WTC11 (cell line): ENCODE measurements at regions not wholly inside any gene's neighbourhood (a gene's known extent, or its start where the extent isn't known, plus 50 kb on each side); places are given as distances from the start of the nearest gene placed in this dataset.

Source experiments
- ATAC-seq: fragments of 200-7000 bp; cut with Tn5 transposase; 2 replicates; pipeline ENCODE4 v1.10.0; 2021; ENCODE audit warnings: mild to moderate bottlenecking, moderate library complexity
- CTCF ChIA-PET: fragments of 300-600 bp; sonication (Branson Sonifier 250); formaldehyde crosslinking; loops from one replicate; lab custom pipeline; 2021; ENCODE audit warnings: antibody characterized with exemption; lab: Charles Lee
- POLR2A ChIA-PET: fragments of 350-600 bp; sonication (Branson Sonifier 250); formaldehyde crosslinking; loops from one replicate; lab custom pipeline; 2021; ENCODE audit warnings: antibody characterized with exemption; lab: Charles Lee
- DNase-seq: peaks from one replicate; pipeline ENCODE4 v3.0.0; 2021; ENCODE audit warnings: low spot score
- H3K27ac Mint-ChIP-seq: 2 replicates; pipeline ENCODE4 v1.8.0; 2021; ENCODE audit warnings: mixed read lengths
- H3K27me3 Mint-ChIP-seq: 2 replicates; pipeline ENCODE4 v1.8.0; 2021; ENCODE audit warnings: low read depth, mild to moderate bottlenecking, moderate library complexity, mixed read lengths
- H3K36me3 Mint-ChIP-seq: 2 replicates; pipeline ENCODE4 v1.8.0; 2021; ENCODE audit warnings: mixed read lengths
- H3K4me1 Mint-ChIP-seq: 2 replicates; pipeline ENCODE4 v1.8.0; 2022; ENCODE audit warnings: mixed read lengths
- H3K4me3 Mint-ChIP-seq: 2 replicates; pipeline ENCODE4 v1.8.0; 2021; ENCODE audit warnings: mild to moderate bottlenecking, moderate library complexity, mixed read lengths
- H3K9me3 Mint-ChIP-seq: 2 replicates; pipeline ENCODE4 v1.8.0; 2021; ENCODE audit warnings: mixed read lengths
- AR ChIP-seq: fragments of 250-450 bp; sonication (Bioruptor Pico); IDR thresholded peaks from 2 replicates; pipeline ENCODE4 v1.9.0; 2021; ENCODE audit warnings: mild to moderate bottlenecking
- ARID4B ChIP-seq: sonication (generic); formaldehyde crosslinking; IDR thresholded peaks from 2 replicates; pipeline ENCODE4 v1.8.0; 2023; ENCODE audit warnings: missing genetic modification reagents, mild to moderate bottlenecking, borderline replicate concordance
- CBFB ChIP-seq: sonication (generic); formaldehyde crosslinking; IDR thresholded peaks from 2 replicates; pipeline ENCODE4 v1.8.1; 2022; ENCODE audit warnings: mild to moderate bottlenecking, low read depth, missing genetic modification reagents
- E2F4 ChIP-seq: sonication (generic); formaldehyde crosslinking; IDR thresholded peaks from 2 replicates; pipeline ENCODE4 v1.8.1; 2022; ENCODE audit warnings: low read depth, mild to moderate bottlenecking, moderate library complexity, missing genetic modification reagents, borderline replicate concordance
- ETV6 ChIP-seq: sonication (generic); formaldehyde crosslinking; IDR thresholded peaks from 2 replicates; pipeline ENCODE4 v1.8.1; 2022; ENCODE audit warnings: mild to moderate bottlenecking, missing genetic modification reagents
- FOXK1 ChIP-seq: sonication (generic); formaldehyde crosslinking; IDR thresholded peaks from 2 replicates; pipeline ENCODE4 v1.8.0; 2022; ENCODE audit warnings: mild to moderate bottlenecking, moderate library complexity, missing genetic modification reagents
- GTF2I ChIP-seq: fragments of 250-450 bp; sonication (Bioruptor Pico); conservative IDR thresholded peaks from 2 replicates; pipeline ENCODE4 v1.4.0; 2021; ENCODE audit warnings: mild to moderate bottlenecking
- HMGA2 ChIP-seq: fragments of 250-450 bp; sonication (Bioruptor Pico); IDR thresholded peaks from 2 replicates; pipeline ENCODE4 v1.4.0; 2021; ENCODE audit warnings: mild to moderate bottlenecking, moderate library complexity
- IRF2 ChIP-seq: sonication (generic); formaldehyde crosslinking; IDR thresholded peaks from 2 replicates; pipeline ENCODE4 v1.8.0; 2022; ENCODE audit warnings: low read depth, missing genetic modification reagents, borderline replicate concordance
- MXD4 ChIP-seq: fragments of 250-450 bp; sonication (Bioruptor Pico); IDR thresholded peaks from 2 replicates; pipeline ENCODE4 v1.8.0; 2021; ENCODE audit warnings: mild to moderate bottlenecking, moderate library complexity, borderline replicate concordance
- SMAD3 ChIP-seq: sonication (generic); formaldehyde crosslinking; IDR thresholded peaks from 2 replicates; pipeline ENCODE4 v1.8.0; 2022; ENCODE audit warnings: missing genetic modification reagents, mild to moderate bottlenecking, borderline replicate concordance
- TCF7 ChIP-seq: sonication (generic); formaldehyde crosslinking; IDR thresholded peaks from 2 replicates; pipeline ENCODE4 v1.8.0; 2022; ENCODE audit warnings: mild to moderate bottlenecking, low read depth, missing genetic modification reagents, moderate library complexity
- TEAD1 ChIP-seq: sonication (generic); formaldehyde crosslinking; IDR thresholded peaks from 2 replicates; pipeline ENCODE4 v1.8.0; 2022; ENCODE audit warnings: mild to moderate bottlenecking, missing genetic modification reagents
- TP53 ChIP-seq: sonication (generic); formaldehyde crosslinking; IDR thresholded peaks from 2 replicates; pipeline ENCODE4 v1.8.1; 2023; ENCODE audit warnings: mild to moderate bottlenecking, missing genetic modification reagents
- ZBTB43 ChIP-seq: sonication (generic); formaldehyde crosslinking; IDR thresholded peaks from 2 replicates; pipeline ENCODE4 v1.8.1; 2023; ENCODE audit warnings: mild to moderate bottlenecking, missing genetic modification reagents
- ZNF263 ChIP-seq: sonication (generic); formaldehyde crosslinking; IDR thresholded peaks from 2 replicates; pipeline ENCODE4 v1.8.1; 2022; ENCODE audit warnings: low read depth, mild to moderate bottlenecking, moderate library complexity, missing genetic modification reagents
- ZNF396 ChIP-seq: fragments of 250-450 bp; sonication (Bioruptor Pico); IDR thresholded peaks from 2 replicates; pipeline ENCODE4 v1.8.0; 2021; ENCODE audit warnings: mild to moderate bottlenecking, moderate library complexity, borderline replicate concordance
- ZNF423 ChIP-seq: fragments of 250-450 bp; sonication (Bioruptor Pico); IDR thresholded peaks from 2 replicates; pipeline ENCODE4 v2.1.2; 2022; ENCODE audit warnings: mild to moderate bottlenecking, moderate library complexity
- TF ChIP-seq, protein P1 (sequence below): fragments of 250-450 bp; sonication (Bioruptor Pico); IDR thresholded peaks from 2 replicates; pipeline ENCODE4 v1.9.0; 2021; ENCODE audit warnings: mild to moderate bottlenecking

DNA sequence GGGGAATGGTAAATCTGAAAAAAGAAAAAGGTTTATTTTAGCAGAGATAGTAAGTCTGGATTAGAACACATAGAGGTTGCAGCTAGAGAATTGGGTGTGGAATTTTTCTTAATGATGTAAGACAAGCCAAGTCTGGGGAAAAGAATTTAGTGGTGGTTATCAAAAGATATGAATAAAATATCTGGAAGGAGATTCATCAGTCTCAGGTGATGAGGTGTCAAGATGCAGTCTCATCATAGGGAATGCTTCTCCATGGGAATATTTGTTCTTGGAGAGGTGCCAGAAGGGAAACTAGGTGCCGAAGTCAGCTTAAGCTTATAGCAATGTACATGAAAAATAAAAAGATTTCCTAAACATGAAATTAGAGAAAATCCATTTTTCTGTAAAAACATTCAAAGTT lies 504.1 kb upstream of the NR3C2 start (continued):
- no peak for TF ChIP-seq ZNF396 (CRISPR knock-in tag)
- TF ChIP-seq MXD4 = no peak
- no peak for TF ChIP-seq CBFB (CRISPR knock-in tag)

DNA sequence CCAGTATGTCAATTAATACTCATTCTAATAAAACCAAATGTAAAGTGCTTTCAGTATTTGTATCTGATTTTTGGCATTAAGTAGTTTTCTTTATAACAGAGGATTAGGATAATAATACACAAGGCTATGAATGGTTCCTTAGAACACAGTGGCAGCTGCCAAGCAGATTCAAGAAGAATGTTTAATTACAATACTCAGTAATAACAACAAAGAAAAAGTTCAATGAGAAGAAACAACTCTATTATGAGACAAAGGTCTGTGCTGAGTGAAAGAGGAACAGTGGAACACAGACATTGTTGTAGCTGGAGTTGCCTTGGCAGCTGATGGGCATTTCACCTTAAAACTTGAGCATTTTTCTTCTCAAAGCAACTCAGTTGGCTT lies 502.6 kb upstream of the NR3C2 start:
- Mint-ChIP-seq H3K36me3 (no peaks in the 10 kb centered on the region), H3K4me1 (peaks cover 11% of the 10 kb centered on the region), H3K27ac (no peak overlapping the region), H3K9me3 (no peaks in the 10 kb centered on the region), H3K27me3 (no peaks in the 10 kb centered on the region), H3K4me3 (no peak overlapping the region)
- CTCF ChIA-PET = no interaction called here
- DNase-seq (no peak), ATAC-seq (no peak)
- no peak for TF ChIP-seq SMAD3 (CRISPR knock-in tag)
- no peak for TF ChIP-seq E2F4 (CRISPR knock-in tag)
- TF ChIP-seq, protein P1, sequence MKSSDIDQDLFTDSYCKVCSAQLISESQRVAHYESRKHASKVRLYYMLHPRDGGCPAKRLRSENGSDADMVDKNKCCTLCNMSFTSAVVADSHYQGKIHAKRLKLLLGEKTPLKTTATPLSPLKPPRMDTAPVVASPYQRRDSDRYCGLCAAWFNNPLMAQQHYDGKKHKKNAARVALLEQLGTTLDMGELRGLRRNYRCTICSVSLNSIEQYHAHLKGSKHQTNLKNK (CRISPR knock-in tag) = no peak
- TF ChIP-seq GTF2I (CRISPR knock-in tag) = no peak
- TF ChIP-seq IRF2 (CRISPR knock-in tag) = no peak
- no peak for TF ChIP-seq HMGA2 (CRISPR knock-in tag)
- TF ChIP-seq TCF7 (CRISPR knock-in tag) = no peak
- TF ChIP-seq ARID4B = no peak
- TF ChIP-seq ZNF263 (CRISPR knock-in tag) = no peak
- no peak for TF ChIP-seq ZBTB43 (CRISPR knock-in tag)
- no peak for TF ChIP-seq ZNF423 (CRISPR knock-in tag)
- TF ChIP-seq ETV6 (CRISPR knock-in tag) = no peak
- no peak for TF ChIP-seq TEAD1 (CRISPR knock-in tag)
- POLR2A ChIA-PET = no interaction called here

GRCh38 chr4:148944136-148944838 lies 502.1 kb upstream of the NR3C2 start:
- no peak for DNase-seq
- TF ChIP-seq FOXK1 (no peak), AR (CRISPR knock-in tag) (no peak), TP53 (CRISPR knock-in tag) (no peak)
- TF ChIP-seq, protein P1 (CRISPR knock-in tag) = no peak
- ChIA-PET POLR2A (no interaction called here), CTCF (no interaction called here)
- Mint-ChIP-seq H3K36me3 (no peaks in the 10 kb centered on the region), H3K9me3 (no peaks in the 10 kb centered on the region), H3K4me3 (no peak overlapping the region), H3K4me1 (peaks cover 11% of the 10 kb centered on the region), H3K27ac (no peak overlapping the region), H3K27me3 (no peaks in the 10 kb centered on the region)
- no peak for ATAC-seq
